H9 (cell line): ENCODE measurements at regions not wholly inside any gene's neighbourhood (a gene's known extent, or its start where the extent isn't known, plus 50 kb on each side); places are given as distances from the start of the nearest gene placed in this dataset.

Experiments used
- DNase-seq: peaks from one replicate; pipeline ENCODE4 v3.0.0-alpha.2; 2017
- H2AFZ ChIP-seq: one replicate; pipeline ENCODE4 v1.6.1; 2013; ENCODE audit warnings: mild to moderate bottlenecking, low read length, control low read depth, moderate library complexity
- H2AK5ac ChIP-seq: 2 replicates; pipeline ENCODE4 v1.6.1; 2013; ENCODE audit warnings: low read length, control low read depth, mixed read lengths; ENCODE audit not compliant: insufficient read length
- H2BK120ac ChIP-seq: one replicate; pipeline ENCODE4 v1.6.1; 2013; ENCODE audit warnings: low read depth, mild to moderate bottlenecking, low read length, control low read depth, inconsistent platforms; ENCODE audit not compliant: poor library complexity, severe bottlenecking
- H2BK12ac ChIP-seq: 2 replicates; pipeline ENCODE4 v1.6.1; 2013; ENCODE audit warnings: low read length, control low read depth, mixed read lengths, low read depth; ENCODE audit not compliant: insufficient read length
- H2BK15ac ChIP-seq: 2 replicates; pipeline ENCODE4 v1.6.1; 2013; ENCODE audit warnings: low read depth, low read length, control low read depth
- H2BK20ac ChIP-seq: one replicate; pipeline ENCODE4 v1.6.1; 2013; ENCODE audit warnings: low read depth, mild to moderate bottlenecking, low read length, control low read depth, inconsistent platforms; ENCODE audit not compliant: poor library complexity, severe bottlenecking
- H2BK5ac ChIP-seq: 2 replicates; pipeline ENCODE4 v1.6.1; 2013; ENCODE audit warnings: low read length, control low read depth, mixed read lengths; ENCODE audit not compliant: insufficient read length
- H3K14ac ChIP-seq: 2 replicates; pipeline ENCODE4 v1.6.1; 2013; ENCODE audit warnings: low read length, control low read depth; ENCODE audit not compliant: insufficient read depth
- H3K18ac ChIP-seq: 2 replicates; pipeline ENCODE4 v1.6.1; 2013; ENCODE audit warnings: low read depth, mild to moderate bottlenecking, mixed read lengths, low read length, control low read depth; ENCODE audit not compliant: insufficient read length
- H3K23ac ChIP-seq: 2 replicates; pipeline ENCODE4 v1.6.1; 2013; ENCODE audit warnings: low read length, control low read depth, mixed read lengths, low read depth; ENCODE audit not compliant: insufficient read length
- H3K23me2 ChIP-seq: 2 replicates; pipeline ENCODE4 v1.6.1; 2013; ENCODE audit warnings: low read depth, mild to moderate bottlenecking, mixed read lengths, low read length, control low read depth; ENCODE audit not compliant: insufficient read length, poor library complexity, severe bottlenecking
- H3K27ac ChIP-seq: 2 replicates; pipeline ENCODE4 v1.5.1; 2013; ENCODE audit warnings: low read length, control low read depth, mixed read lengths, low read depth; ENCODE audit not compliant: insufficient read length
- H3K27me3 ChIP-seq: 2 replicates; pipeline ENCODE4 v1.6.1; 2013; ENCODE audit warnings: low read length, control low read depth, inconsistent platforms; ENCODE audit not compliant: insufficient read depth
- H3K4ac ChIP-seq: 2 replicates; pipeline ENCODE4 v1.6.1; 2013; ENCODE audit warnings: low read depth, mild to moderate bottlenecking, control low read depth, inconsistent platforms, low read length, moderate library complexity
- H3K4me1 ChIP-seq: 2 replicates; pipeline ENCODE4 v1.6.1; 2013; ENCODE audit warnings: low read length, control low read depth, inconsistent platforms; ENCODE audit not compliant: insufficient read depth
- H3K4me2 ChIP-seq: 2 replicates; pipeline ENCODE4 v1.6.1; 2013; ENCODE audit warnings: low read length, control low read depth, mixed read lengths; ENCODE audit not compliant: insufficient read length, insufficient read depth
- H3K56ac ChIP-seq: 2 replicates; pipeline ENCODE4 v1.6.1; 2013; ENCODE audit warnings: low read depth, mild to moderate bottlenecking, mixed read lengths, low read length, control low read depth; ENCODE audit not compliant: insufficient read length
- H3K79me1 ChIP-seq: 2 replicates; pipeline ENCODE4 v1.6.1; 2013; ENCODE audit warnings: low read depth, mild to moderate bottlenecking, moderate library complexity, low read length, control low read depth, inconsistent platforms; ENCODE audit not compliant: insufficient read depth, poor library complexity, severe bottlenecking
- H3K79me2 ChIP-seq: 2 replicates; pipeline ENCODE4 v1.6.1; 2013; ENCODE audit warnings: low read length, control low read depth, inconsistent platforms; ENCODE audit not compliant: insufficient read depth
- H3K9ac ChIP-seq: 2 replicates; pipeline ENCODE4 v1.6.1; 2013; ENCODE audit warnings: low read length, control low read depth, mixed read lengths; ENCODE audit not compliant: insufficient read length; ENCODE audit errors: extremely low read depth
- H3K9me3 ChIP-seq: one replicate; pipeline ENCODE4 v1.6.1; 2013; ENCODE audit warnings: low read depth, low read length, inconsistent platforms; ENCODE audit not compliant: control insufficient read depth
- H3T11ph ChIP-seq: one replicate; pipeline ENCODE4 v1.6.1; 2013; ENCODE audit warnings: mild to moderate bottlenecking, low read length, control low read depth, inconsistent platforms
- H4K20me1 ChIP-seq: one replicate; pipeline ENCODE4 v1.6.1; 2013; ENCODE audit not compliant: control insufficient read depth, insufficient read length, insufficient read depth
- H4K5ac ChIP-seq: 2 replicates; pipeline ENCODE4 v1.6.1; 2013; ENCODE audit warnings: low read depth, mild to moderate bottlenecking, mixed read lengths, low read length, control low read depth; ENCODE audit not compliant: insufficient read length
- H4K8ac ChIP-seq: replicated peaks from 2 replicates; pipeline ENCODE4 v1.6.1; 2013; ENCODE audit warnings: low read length, control low read depth, mixed read lengths, low read depth; ENCODE audit not compliant: insufficient read length
- H4K91ac ChIP-seq: 2 replicates; pipeline ENCODE4 v1.6.1; 2013; ENCODE audit warnings: low read depth, mild to moderate bottlenecking, moderate library complexity, mixed read lengths, low read length, control low read depth; ENCODE audit not compliant: insufficient read length
- H3K27ac Mint-ChIP-seq, 3 experiments: 2 replicates in 2 of 3; 3 replicates in 1 of 3; pipeline ENCODE4 v1.8.0; 2020 to 2021; ENCODE audit warnings: mixed read lengths in 3 of 3, mild to moderate bottlenecking in 1 of 3, moderate library complexity in 1 of 3
- H3K27me3 Mint-ChIP-seq: 2 replicates; pipeline ENCODE4 v1.8.0; 2021; ENCODE audit warnings: low read depth, mild to moderate bottlenecking, moderate library complexity, mixed read lengths
- H3K36me3 Mint-ChIP-seq, 3 experiments: 2 replicates in 2 of 3; 3 replicates in 1 of 3; pipeline ENCODE4 v1.8.0; 2020 to 2021; ENCODE audit warnings: low read depth in 3 of 3, mixed read lengths in 3 of 3; ENCODE audit not compliant: insufficient read depth in 1 of 3
- H3K4me1 Mint-ChIP-seq, 2 experiments: 2 replicates each; pipeline ENCODE4 v1.8.0; 2020; ENCODE audit warnings: mixed read lengths in 2 of 2
- H3K4me3 Mint-ChIP-seq, 2 experiments: 2 replicates in 1 of 2; 3 replicates in 1 of 2; pipeline ENCODE4 v1.8.0; 2020 to 2021; ENCODE audit warnings: mild to moderate bottlenecking in 2 of 2, mixed read lengths in 2 of 2, moderate library complexity in 1 of 2
- H3K9me3 Mint-ChIP-seq, 2 experiments: 2 replicates in 1 of 2; 3 replicates in 1 of 2; pipeline ENCODE4 v1.8.0; 2020; ENCODE audit warnings: mild to moderate bottlenecking in 2 of 2, mixed read lengths in 2 of 2, moderate library complexity in 1 of 2
- WGBS: extraction: QIAGEN DNeasy Blood & Tissue Kit; methylation state at CpG from one replicate; pipeline ENCODE4 v1.1.7; 2013; ENCODE audit warnings: missing lambda C conversion rate, low lambda C conversion rate, mixed read lengths; ENCODE audit not compliant: insufficient read length; ENCODE audit errors: extremely low coverage; 5-methylcytosine and 5-hydroxymethylcytosine counted together
- TF ChIP-seq, protein P1 (sequence below): fragments of 200-600 bp; sonication (generic); conservative IDR thresholded peaks from 3 replicates; pipeline ENCODE4 v1.8.0; 2021; ENCODE audit warnings: antibody characterized with exemption, mild to moderate bottlenecking

- no CpG with 5 or more reads among the region's 7 CpGs for WGBS
- Mint-ChIP-seq H3K9me3 (no peaks in the 10 kb centered on the region), H3K27me3 (peaks cover 4% of the 10 kb centered on the region), H3K36me3 (no peaks in the 10 kb centered on the region), H3K27ac (no peak overlapping the region), H3K4me1 (peaks cover 8 to 16% of the 10 kb centered on the region in 2 experiments), H3K4me3 (no peak overlapping the region)
- Histone ChIP-seq H3K18ac (no peak overlapping the region), H3T11ph (no peak overlapping the region), H3K4me2 (no peak overlapping the region), H3K27ac (no peak overlapping the region), H2BK5ac (no peak overlapping the region), H3K9ac (no peak overlapping the region), H2AK5ac (no peak overlapping the region), H4K5ac (no peak overlapping the region), H2BK12ac (no peak overlapping the region), H3K14ac (no peak overlapping the region), H4K91ac (no peak overlapping the region), H3K27me3 (no peaks in the 10 kb centered on the region), H2AFZ (no peak overlapping the region), H4K8ac (no peak overlapping the region), H3K9me3 (no peaks in the 10 kb centered on the region), H3K79me2 (no peaks in the 10 kb centered on the region), H3K23ac (no peak overlapping the region), H3K4me1 (no peaks in the 10 kb centered on the region), H4K20me1 (no peaks in the 10 kb centered on the region), H2BK15ac (no peak overlapping the region), H2BK120ac (no peak overlapping the region), H3K4ac (no peak overlapping the region), H2BK20ac (no peak overlapping the region), H3K23me2 (no peaks in the 10 kb centered on the region), H3K56ac (no peak overlapping the region), H3K79me1 (no peaks in the 10 kb centered on the region)
- no peak for DNase-seq
- TF ChIP-seq, protein P1, sequence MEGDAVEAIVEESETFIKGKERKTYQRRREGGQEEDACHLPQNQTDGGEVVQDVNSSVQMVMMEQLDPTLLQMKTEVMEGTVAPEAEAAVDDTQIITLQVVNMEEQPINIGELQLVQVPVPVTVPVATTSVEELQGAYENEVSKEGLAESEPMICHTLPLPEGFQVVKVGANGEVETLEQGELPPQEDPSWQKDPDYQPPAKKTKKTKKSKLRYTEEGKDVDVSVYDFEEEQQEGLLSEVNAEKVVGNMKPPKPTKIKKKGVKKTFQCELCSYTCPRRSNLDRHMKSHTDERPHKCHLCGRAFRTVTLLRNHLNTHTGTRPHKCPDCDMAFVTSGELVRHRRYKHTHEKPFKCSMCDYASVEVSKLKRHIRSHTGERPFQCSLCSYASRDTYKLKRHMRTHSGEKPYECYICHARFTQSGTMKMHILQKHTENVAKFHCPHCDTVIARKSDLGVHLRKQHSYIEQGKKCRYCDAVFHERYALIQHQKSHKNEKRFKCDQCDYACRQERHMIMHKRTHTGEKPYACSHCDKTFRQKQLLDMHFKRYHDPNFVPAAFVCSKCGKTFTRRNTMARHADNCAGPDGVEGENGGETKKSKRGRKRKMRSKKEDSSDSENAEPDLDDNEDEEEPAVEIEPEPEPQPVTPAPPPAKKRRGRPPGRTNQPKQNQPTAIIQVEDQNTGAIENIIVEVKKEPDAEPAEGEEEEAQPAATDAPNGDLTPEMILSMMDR: no peak
Observed at GRCh38 chr22:48096411-48096810, 1334.0 kb downstream of the TBC1D22A start.
